HG03139 (cell line): ENCODE measurements at regions not wholly inside any gene's neighbourhood (a gene's known extent, or its start where the extent isn't known, plus 50 kb on each side); places are given as distances from the start of the nearest gene placed in this dataset.

Source experiments
- ATAC-seq: cut with Tn5 transposase; IDR thresholded peaks from one replicate; pipeline ENCODE4 v1.9.1; 2021; ENCODE audit not compliant: unreplicated experiment

DNA sequence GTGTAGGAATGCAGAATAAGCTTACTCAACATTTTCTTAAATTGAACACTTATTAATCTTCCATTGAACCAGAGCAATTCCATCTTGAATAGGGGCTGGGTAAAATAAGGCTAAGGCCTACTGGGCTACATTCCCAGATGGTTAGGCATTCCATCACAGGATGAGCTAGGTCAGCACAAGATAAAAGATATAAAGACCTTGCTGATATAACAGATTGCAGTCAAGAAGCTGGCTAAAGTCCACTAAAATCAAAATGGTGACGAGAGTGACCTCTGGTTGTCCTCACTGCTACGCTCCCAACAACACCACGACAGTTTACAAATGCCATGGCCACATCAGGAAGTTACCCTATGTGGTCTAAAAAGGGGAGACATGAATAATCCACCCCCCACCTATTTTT, 156.1 kb downstream of the NXNL2 start:
- no peak for ATAC-seq

- ATAC-seq: no peak
Measured at GRCh38 chr9:88691811-88692210, 156.8 kb downstream of the NXNL2 start.

DNA sequence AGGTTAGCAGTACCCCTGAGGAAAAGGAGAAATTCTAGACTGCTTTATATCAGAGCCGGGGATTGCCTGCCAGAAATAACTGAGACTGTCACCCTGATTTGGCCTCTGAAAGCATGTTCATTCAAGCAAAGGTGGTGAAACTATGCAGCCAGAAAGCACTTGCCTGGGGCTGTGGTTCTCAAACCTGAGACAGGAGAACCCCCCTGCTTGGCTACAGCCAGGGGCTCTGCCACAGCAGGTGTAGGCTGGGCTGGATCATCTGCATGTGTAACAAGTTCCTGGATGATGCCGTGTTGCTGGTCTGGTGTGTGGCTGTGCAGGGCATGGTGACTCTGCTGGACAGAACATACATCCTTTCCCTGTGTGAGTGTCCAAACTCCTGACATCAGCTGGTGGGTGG, 157.8 kb downstream of the NXNL2 start:
- ATAC-seq: no peak

DNA sequence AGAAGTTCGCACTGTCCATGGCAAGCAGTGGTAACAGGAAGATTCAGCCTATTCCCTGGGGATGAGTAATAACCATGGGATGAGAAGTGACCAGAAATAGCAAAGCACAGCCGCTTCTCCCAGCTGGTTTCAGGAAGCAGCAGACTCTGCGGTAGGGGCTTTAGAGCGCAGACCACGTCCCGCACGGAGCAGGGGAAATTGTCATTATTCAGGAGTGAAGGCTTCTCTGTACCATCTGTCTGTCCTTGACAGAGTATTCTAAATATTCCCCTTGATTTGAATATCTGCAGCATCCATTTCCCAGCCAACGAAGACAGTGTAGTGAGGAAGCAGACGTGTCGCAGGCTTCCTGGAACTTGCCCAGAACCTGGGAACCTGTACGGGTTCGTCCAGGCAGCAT, 159.6 kb downstream of the NXNL2 start:
- ATAC-seq: no peak

DNA sequence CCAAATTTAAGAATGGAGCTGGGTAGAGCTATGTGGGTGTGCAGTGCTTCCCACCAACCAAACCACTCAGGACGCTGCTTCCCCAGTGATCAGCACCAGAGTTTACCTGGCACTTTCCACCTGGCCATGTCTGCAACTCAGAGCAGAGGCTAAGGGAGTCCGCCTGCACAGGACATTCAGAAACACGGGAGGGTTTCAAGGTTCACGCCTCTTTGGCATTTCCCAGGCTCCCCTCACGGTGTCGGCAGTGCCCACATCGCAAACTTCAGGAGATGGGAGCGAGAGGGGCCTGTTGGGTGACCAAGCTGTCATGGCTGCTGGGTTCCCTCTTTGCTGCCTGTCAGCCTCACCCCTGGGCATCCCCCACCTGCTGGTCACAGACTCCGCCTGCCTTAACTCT, 161.5 kb downstream of the NXNL2 start:
- ATAC-seq: no peak

DNA sequence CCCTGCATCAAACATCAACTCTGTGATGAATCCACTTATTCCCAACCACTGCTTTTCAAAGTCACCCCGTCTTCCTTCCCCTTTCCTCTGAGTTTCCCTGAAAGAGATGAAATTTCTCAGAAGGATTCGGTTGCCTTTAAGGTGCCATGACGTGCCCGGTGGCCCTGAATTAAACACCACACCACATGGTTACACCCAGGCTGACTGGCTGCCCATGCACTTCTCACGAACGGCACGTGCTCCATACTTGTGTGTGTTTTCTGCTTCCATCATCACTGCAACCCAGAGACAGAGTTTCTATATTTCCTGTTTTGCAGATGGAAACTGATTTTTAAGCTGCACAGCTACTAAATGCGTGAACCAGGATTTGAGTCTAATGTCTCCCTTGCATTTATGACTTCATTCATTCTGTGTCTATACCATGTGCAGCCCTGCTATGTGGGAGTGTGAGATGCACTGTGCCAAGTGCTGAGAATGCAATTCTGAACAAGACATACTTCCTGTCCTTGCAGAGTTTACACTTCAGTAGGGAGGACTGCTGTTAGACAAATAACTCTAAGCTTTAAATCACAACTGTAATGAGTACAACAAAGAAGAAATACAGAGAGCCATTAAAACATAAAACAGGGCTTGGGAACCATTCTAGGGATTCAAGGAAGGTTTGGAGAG, 162.9 kb downstream of the NXNL2 start:
- ATAC-seq: no peak

- no peak for ATAC-seq
Measured at GRCh38 chr9:88702985-88703384, 168.0 kb downstream of the NXNL2 start.

GRCh38 chr9:88706193-88707113, 171.5 kb downstream of the NXNL2 start:
- no peak for ATAC-seq

DNA sequence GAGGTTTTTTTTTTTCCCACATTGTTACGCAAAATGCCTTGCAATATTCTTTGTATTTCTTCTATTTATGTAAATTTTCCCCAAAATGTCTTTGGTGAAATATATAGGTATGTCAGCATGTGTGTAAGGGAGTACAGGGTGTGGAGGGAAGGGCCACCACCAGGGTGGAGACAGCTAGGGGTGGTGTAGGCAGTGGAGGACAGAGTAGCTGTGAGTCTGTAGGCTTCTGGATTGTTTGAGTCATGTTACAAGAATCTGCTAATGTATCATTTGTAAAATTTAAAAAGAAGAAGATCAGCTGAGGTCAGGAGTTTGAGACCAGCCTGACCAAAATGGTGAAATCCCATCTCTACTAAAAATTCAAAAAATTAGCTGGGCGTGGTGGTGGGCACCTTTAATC, 175.5 kb downstream of the NXNL2 start:
- ATAC-seq: no peak

DNA sequence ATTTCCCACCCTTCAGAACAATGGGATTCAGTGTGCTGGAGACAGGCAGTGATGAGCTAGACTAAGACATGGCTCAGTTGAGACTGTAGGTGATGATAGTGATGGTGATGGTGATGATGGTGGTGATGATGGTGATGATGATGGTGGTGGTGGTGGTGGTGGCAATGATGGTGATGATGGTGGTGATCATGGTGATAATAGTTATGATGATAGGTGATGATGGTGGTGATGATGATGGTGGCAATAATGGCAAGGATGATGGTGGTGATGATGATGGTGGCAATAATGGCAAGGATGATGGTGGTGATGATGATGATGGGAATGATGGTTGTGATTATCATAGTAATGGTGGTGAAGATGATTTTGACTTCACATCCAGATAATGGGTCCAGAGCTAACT, 176.7 kb downstream of the NXNL2 start:
- ATAC-seq: no peak

- ATAC-seq: no peak
Measured at GRCh38 chr9:88712484-88712883, 177.5 kb downstream of the NXNL2 start.

DNA sequence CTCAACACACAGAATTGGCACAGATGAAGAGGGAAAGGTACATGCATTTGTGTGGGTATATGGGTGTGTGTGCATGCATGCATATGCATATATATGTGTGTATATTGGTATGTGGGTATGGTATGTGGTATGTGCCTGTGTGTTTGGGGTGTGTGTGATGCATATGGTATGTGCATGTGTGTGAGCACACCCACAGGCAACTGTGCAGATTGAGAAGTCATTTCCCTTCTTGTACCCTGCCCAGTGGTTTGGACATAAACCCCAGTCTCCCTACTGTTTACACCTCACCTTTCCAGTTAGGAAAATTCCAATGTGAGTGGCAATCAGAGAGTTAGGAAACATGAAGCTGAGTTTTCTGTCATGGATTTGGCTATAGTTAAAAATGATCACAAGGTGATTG, 178.0 kb downstream of the NXNL2 start:
- ATAC-seq: no peak

- ATAC-seq: no peak
Measured at GRCh38 chr9:88716596-88717290, 181.8 kb downstream of the NXNL2 start.

DNA sequence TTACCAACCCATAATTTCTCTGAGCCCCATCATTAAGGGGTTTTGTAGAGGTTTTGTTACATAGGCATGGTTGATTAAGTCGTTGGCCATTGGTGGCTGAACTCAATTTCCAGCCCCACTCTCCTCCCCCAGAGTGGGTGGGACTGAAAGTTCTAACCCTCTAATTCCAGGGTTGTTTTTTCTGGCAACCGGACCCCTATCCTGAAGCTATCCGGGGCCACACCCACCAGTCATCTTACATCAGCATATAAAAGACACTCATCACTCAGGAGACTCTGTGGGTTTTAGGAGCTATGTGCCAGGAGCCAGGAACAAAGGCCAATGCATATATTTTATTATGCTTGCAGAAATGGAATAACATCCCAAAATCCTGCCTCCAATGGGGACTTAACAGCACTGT, 186.0 kb downstream of the NXNL2 start:
- no peak for ATAC-seq

DNA sequence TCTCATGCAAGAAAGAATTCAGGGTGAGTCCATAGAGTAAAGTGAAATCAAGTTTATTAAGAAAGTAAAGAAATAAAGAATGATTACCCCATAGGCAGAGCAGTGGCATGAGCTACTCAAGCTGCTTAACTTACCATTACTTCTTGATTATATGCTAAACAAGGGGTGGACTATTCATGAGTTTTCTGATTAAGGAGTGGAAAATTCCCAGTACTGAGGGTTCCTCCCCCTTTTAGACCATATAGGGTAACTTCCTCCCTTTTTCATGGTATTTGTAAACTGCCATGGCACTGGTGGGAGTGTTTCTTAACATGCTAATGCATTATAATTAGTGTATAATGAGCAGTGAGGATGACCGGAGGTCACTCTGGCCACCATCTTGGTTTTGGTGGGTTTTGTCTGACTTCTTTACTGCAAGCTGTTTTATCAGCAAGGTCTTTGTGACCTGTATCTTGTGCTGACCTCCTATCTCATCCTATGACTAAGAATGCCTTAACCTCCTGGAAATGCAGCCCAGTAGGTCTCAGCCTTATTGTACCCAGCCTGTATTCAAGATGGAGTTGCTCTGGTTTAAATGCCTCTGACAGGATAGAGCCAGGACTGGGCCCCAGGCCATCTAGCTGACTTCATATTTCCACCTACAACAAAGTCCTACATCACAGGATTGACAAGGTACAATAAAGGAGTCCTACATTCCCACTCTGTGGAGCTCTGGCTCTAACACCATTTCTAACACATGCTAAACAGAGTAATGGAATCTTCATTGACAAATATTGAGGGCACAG, 186.7 kb downstream of the NXNL2 start:
- no peak for ATAC-seq

- ATAC-seq: no peak
Measured at GRCh38 chr9:88722753-88723152, 187.8 kb downstream of the NXNL2 start.

DNA sequence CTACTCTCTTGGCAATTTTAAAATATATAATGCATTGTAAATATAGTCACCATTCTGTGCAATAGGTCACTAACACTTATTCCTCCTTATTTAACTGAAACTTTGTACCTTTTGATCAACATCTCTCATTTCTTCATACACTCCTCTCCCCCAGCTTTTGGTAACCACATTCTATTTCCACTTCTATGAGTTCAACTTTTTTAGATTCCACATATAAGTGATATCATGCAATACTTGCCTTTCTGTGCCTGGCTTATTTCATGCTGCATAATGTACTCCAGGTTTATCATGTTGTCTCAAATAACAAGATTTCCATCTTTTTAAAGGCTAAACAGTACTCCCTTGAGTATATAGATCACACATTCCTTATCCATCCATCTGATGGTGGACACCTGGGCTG, 188.8 kb downstream of the NXNL2 start:
- no peak for ATAC-seq

DNA sequence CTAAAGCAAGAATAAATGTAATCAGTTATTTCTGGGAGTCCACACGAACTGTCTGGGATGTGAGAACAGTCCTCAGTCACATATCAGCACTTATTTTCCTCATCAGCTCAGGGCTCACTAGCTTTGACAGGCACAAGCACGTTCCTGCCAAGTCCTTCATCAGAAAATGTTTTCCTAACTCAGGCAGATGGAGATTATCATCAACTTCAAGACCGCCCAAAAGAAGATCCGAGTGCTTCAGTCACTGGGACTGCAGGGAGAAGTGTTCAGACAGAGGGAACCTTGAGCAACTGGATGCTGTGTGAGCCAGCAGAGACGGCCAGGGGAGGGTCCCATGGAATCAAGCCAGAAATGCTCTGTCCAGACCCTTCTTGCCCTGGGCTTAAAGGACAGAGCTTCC, 189.4 kb downstream of the NXNL2 start:
- no peak for ATAC-seq

DNA sequence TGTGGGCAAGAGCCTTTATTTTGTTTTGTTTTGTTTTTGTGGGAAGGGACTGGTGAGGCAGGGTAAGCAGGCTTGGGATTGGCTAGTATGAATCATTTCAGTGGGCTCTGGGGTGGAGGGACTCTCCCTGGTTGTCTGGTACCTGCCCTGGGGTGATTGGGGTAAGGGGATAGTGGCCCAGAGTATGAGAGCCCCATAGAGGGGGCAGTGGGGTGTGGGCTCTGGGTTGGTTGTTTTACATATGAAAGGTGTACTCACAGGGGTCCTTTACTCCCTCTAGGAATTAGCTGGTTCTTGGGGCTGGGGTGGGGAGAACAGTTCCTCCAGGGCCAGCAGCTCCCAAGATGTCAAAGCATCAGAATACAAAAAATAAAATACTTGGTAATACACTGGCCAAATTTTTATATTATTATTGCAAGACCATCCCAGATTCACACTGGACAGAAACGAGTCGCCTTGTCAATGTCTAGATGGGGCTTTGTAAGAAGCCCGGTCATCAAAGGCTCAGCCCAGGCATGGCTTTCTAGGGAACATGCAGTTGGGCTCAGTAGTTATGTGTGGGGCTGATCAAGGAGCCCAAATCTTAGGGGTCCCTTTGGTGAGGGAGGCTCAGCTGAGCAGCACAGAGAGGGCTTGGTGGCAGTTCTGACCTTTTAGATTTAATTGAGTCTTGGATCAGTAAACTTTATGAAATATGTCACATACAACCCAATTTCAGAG, 190.5 kb downstream of the NXNL2 start:
- no peak for ATAC-seq

DNA sequence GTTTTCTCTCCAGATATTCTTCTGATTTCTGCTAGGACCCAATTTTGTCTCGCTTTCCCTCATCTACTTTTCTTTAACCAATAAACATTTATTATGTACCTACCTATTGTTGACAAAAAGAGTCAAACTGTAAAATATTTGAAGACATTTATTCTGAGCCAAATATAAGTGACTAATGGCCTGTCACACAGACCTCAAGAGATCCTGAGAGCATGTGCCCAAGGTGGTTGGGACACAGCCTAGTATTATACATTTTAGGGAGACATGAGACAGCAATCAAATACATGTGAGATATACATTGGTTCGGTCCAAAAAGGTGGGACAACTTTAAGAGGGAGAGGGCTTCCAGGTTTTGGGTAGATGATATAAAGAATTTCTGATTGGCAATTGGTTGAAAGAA, 191.8 kb downstream of the NXNL2 start:
- no peak for ATAC-seq
